GM12874 (cell line): ENCODE measurements at regions not wholly inside any gene's neighbourhood (a gene's known extent, or its start where the extent isn't known, plus 50 kb on each side); places are given as distances from the start of the nearest gene placed in this dataset.

ENCODE experiments used
- CTCF ChIP-seq: IDR thresholded peaks from 2 replicates; pipeline ENCODE4 v1.5.1; 2011; ENCODE audit warnings: low read depth, mild to moderate bottlenecking, control low read depth, low read length, moderate library complexity; ENCODE audit not compliant: insufficient read depth

GRCh38 chr4:136484996-136485395, 1047.3 kb downstream of the PCDH18 start:
- no peak for TF ChIP-seq CTCF

GRCh38 chr4:136476753-136477152, 1055.5 kb downstream of the PCDH18 start:
- no peak for TF ChIP-seq CTCF

GRCh38 chr4:136471051-136471450, 1061.2 kb downstream of the PCDH18 start:
- TF ChIP-seq CTCF = no peak

GRCh38 chr4:136465691-136466090, 1066.6 kb downstream of the PCDH18 start:
- no peak for TF ChIP-seq CTCF

GRCh38 chr4:136463941-136464340, 1068.4 kb downstream of the PCDH18 start:
- TF ChIP-seq CTCF = no peak

GRCh38 chr4:136461533-136461932, 1070.8 kb downstream of the PCDH18 start:
- no peak for TF ChIP-seq CTCF

- no peak for TF ChIP-seq CTCF
Measured at GRCh38 chr4:136458326-136458725, 1074.0 kb downstream of the PCDH18 start.

- no peak for TF ChIP-seq CTCF
Measured at GRCh38 chr4:136457577-136457976, 1074.7 kb downstream of the PCDH18 start.
